Suprapubic skin (tissue), 4 donors: ENCODE measurements at regions not wholly inside any gene's neighbourhood (a gene's known extent, or its start where the extent isn't known, plus 50 kb on each side); places are given as distances from the start of the nearest gene placed in this dataset.

Experiments
- DNase-seq, 2 donors: peaks; one replicate each; pipeline ENCODE4 v3.0.0-alpha.2; 2019; ENCODE audit warnings: low spot score in 2 of 2
- H3K27ac ChIP-seq: fragments of 200-600 bp; sonication (generic); one replicate; pipeline ENCODE4 v1.5.1; 2019
- H3K27me3 ChIP-seq: fragments of 200-600 bp; sonication (generic); one replicate; pipeline ENCODE4 v1.5.1; 2019
- H3K36me3 ChIP-seq: fragments of 200-600 bp; sonication (generic); one replicate; pipeline ENCODE4 v1.5.1; 2019
- H3K4me1 ChIP-seq: fragments of 200-600 bp; sonication (generic); one replicate; pipeline ENCODE4 v1.5.1; 2019
- H3K4me3 ChIP-seq: fragments of 200-600 bp; sonication (generic); one replicate; pipeline ENCODE4 v1.5.1; 2019; ENCODE audit warnings: mild to moderate bottlenecking
- H3K9me3 ChIP-seq: fragments of 200-600 bp; sonication (generic); one replicate; pipeline ENCODE4 v1.5.1; 2019
- CTCF ChIP-seq, 2 donors: fragments of 200-600 bp in 1 of 2; fragments of 450-650 bp in 1 of 2; sonication (generic) in 1 of 2; IDR thresholded peaks; one replicate each; pipeline ENCODE4 v1.5.1; 2016 to 2019; ENCODE audit warnings: antibody characterized with exemption in 2 of 2, mild to moderate bottlenecking in 1 of 2, moderate library complexity in 1 of 2
- EP300 ChIP-seq: sonication (generic); formaldehyde crosslinking; IDR thresholded peaks from one replicate; pipeline ENCODE4 v1.6.1; 2017; ENCODE audit warnings: antibody characterized with exemption
- POLR2A ChIP-seq, 2 donors: fragments of 450-650 bp; IDR thresholded peaks; one replicate each; pipeline ENCODE4 v1.6.1; 2017; ENCODE audit warnings: antibody characterized with exemption in 2 of 2, mild to moderate bottlenecking in 2 of 2, moderate library complexity in 2 of 2
- POLR2AphosphoS5 ChIP-seq, 3 donors: sonication (generic); formaldehyde crosslinking; IDR thresholded peaks; one replicate each; pipeline ENCODE4 v1.6.1; 2017; ENCODE audit warnings: antibody characterized with exemption in 3 of 3
- WGBS: methylation state at CpG from one replicate; pipeline ENCODE4 v1.1.5; 2018; 5-methylcytosine and 5-hydroxymethylcytosine counted together

- Histone ChIP-seq H3K4me1 (peaks cover 3% of the 10 kb centered on the region), H3K27ac (no peak overlapping the region), H3K4me3 (no peak overlapping the region), H3K9me3 (no peaks in the 10 kb centered on the region), H3K27me3 (no peaks in the 10 kb centered on the region), H3K36me3 (no peaks in the 10 kb centered on the region)
- DNase-seq: no peak
- WGBS: 86% methylated on average over 9 of the region's 9 CpGs
- TF ChIP-seq POLR2AphosphoS5 (IDR thresholded peaks at IDR 0.05): no peak
- TF ChIP-seq POLR2A (IDR thresholded peaks at IDR 0.05): no peak
- no peak for TF ChIP-seq CTCF (IDR thresholded peaks at IDR 0.05)
- TF ChIP-seq EP300: no peak
Measured at GRCh38 chr10:30117812-30118501, 58.6 kb upstream of the JCAD start.

- 40% methylated on average over 7 of the region's 7 CpGs for WGBS
- no peaks in the 10 kb centered on the region for H3K27me3 ChIP-seq
- DNase-seq: no peak
- no peak overlapping the region for H3K27ac ChIP-seq
- no peak overlapping the region for H3K4me3 ChIP-seq
- no peak for TF ChIP-seq POLR2A (IDR thresholded peaks at IDR 0.05)
- TF ChIP-seq CTCF (IDR thresholded peaks at IDR 0.05): no peak
- no peak for TF ChIP-seq EP300
- no peak for TF ChIP-seq POLR2AphosphoS5 (IDR thresholded peaks at IDR 0.05)
- H3K36me3 ChIP-seq: no peaks in the 10 kb centered on the region
- H3K9me3 ChIP-seq: no peaks in the 10 kb centered on the region
- H3K4me1 ChIP-seq: peaks cover 3% of the 10 kb centered on the region
Measured at GRCh38 chr10:30116041-30116491, 56.7 kb upstream of the JCAD start.

- Histone ChIP-seq H3K36me3 (no peaks in the 10 kb centered on the region), H3K4me1 (peaks cover 3% of the 10 kb centered on the region), H3K4me3 (no peak overlapping the region), H3K9me3 (no peaks in the 10 kb centered on the region), H3K27me3 (no peaks in the 10 kb centered on the region), H3K27ac (no peak overlapping the region)
- TF ChIP-seq CTCF (IDR thresholded peaks at IDR 0.05): no peak
- no peak for TF ChIP-seq EP300
- no peak for DNase-seq
- WGBS: 59% methylated on average over 6 of the region's 6 CpGs
Measured at GRCh38 chr10:30115626-30115940, 56.2 kb upstream of the JCAD start.

GRCh38 chr10:30114881-30115625 lies 55.7 kb upstream of the JCAD start:
- no peak overlapping the region for H3K27ac ChIP-seq
- no peaks in the 10 kb centered on the region for H3K36me3 ChIP-seq
- no peaks in the 10 kb centered on the region for H3K27me3 ChIP-seq
- no peak overlapping the region for H3K4me3 ChIP-seq
- H3K4me1 ChIP-seq: peaks cover 3% of the 10 kb centered on the region
- no peaks in the 10 kb centered on the region for H3K9me3 ChIP-seq
- TF ChIP-seq CTCF (IDR thresholded peaks at IDR 0.05) (no peak), POLR2A (IDR thresholded peaks at IDR 0.05) (no peak), EP300 (no peak), POLR2AphosphoS5 (IDR thresholded peaks at IDR 0.05) (no peak)
- 38% methylated on average over 13 of the region's 13 CpGs for WGBS
- no peak for DNase-seq

GRCh38 chr10:30114401-30114800 lies 55.0 kb upstream of the JCAD start:
- no peaks in the 10 kb centered on the region for H3K27me3 ChIP-seq
- no peaks in the 10 kb centered on the region for H3K9me3 ChIP-seq
- H3K4me3 ChIP-seq: no peak overlapping the region
- 93% methylated on average over 1 of the region's 1 CpG for WGBS
- H3K27ac ChIP-seq: no peak overlapping the region
- H3K36me3 ChIP-seq: no peaks in the 10 kb centered on the region
- TF ChIP-seq CTCF (IDR thresholded peaks at IDR 0.05) (no peak), POLR2AphosphoS5 (IDR thresholded peaks at IDR 0.05) (no peak), POLR2A (IDR thresholded peaks at IDR 0.05) (no peak), EP300 (no peak)
- DNase-seq: no peak
- peaks cover 3% of the 10 kb centered on the region for H3K4me1 ChIP-seq
